Keratinocyte (primary cell): ENCODE measurements at regions not wholly inside any gene's neighbourhood (a gene's known extent, or its start where the extent isn't known, plus 50 kb on each side); places are given as distances from the start of the nearest gene placed in this dataset.

Experiments
- CTCF ChIP-seq, 3 experiments: IDR thresholded peaks in 1 of 3; conservative IDR thresholded peaks in 1 of 3; optimal IDR thresholded peaks in 1 of 3; 2 replicates in 2 of 3; 3 replicates in 1 of 3; pipeline versions ENCODE3 to v1.5.1; 2011; ENCODE audit warnings: low read length in 3 of 3, mild to moderate bottlenecking in 3 of 3, moderate library complexity in 2 of 3, control low read depth in 1 of 3, inconsistent platforms in 1 of 3; ENCODE audit not compliant: insufficient read depth in 2 of 3; ENCODE audit errors: extremely low read depth in 1 of 3
- EZH2 ChIP-seq: IDR thresholded peaks from one replicate; pipeline ENCODE4 v1.6.1; 2012; ENCODE audit warnings: inconsistent platforms, mild to moderate bottlenecking, low read length, moderate library complexity

GRCh38 chr5:125683669-125684068 lies 739.5 kb upstream of the GRAMD2B start:
- TF ChIP-seq CTCF (optimal IDR thresholded peaks at IDR 0.05 in 1 of 3, IDR thresholded peaks at IDR 0.05 in 1 of 3, conservative IDR thresholded peaks at IDR 0.05 in 1 of 3; ENCODE audit: extremely low read depth in 1 of 3, insufficient read depth in 2 of 3, low read length in 3 of 3) (no peak), EZH2 (no peak)
